H9 (cell line): ENCODE measurements at regions not wholly inside any gene's neighbourhood (a gene's known extent, or its start where the extent isn't known, plus 50 kb on each side); places are given as distances from the start of the nearest gene placed in this dataset.

Source experiments
- DNase-seq: peaks from one replicate; pipeline ENCODE4 v3.0.0-alpha.2; 2017
- H2AFZ ChIP-seq: one replicate; pipeline ENCODE4 v1.6.1; 2013; ENCODE audit warnings: mild to moderate bottlenecking, low read length, control low read depth, moderate library complexity
- H2AK5ac ChIP-seq: 2 replicates; pipeline ENCODE4 v1.6.1; 2013; ENCODE audit warnings: low read length, control low read depth, mixed read lengths; ENCODE audit not compliant: insufficient read length
- H2BK120ac ChIP-seq: one replicate; pipeline ENCODE4 v1.6.1; 2013; ENCODE audit warnings: low read depth, mild to moderate bottlenecking, low read length, control low read depth, inconsistent platforms; ENCODE audit not compliant: poor library complexity, severe bottlenecking
- H2BK12ac ChIP-seq: 2 replicates; pipeline ENCODE4 v1.6.1; 2013; ENCODE audit warnings: low read length, control low read depth, mixed read lengths, low read depth; ENCODE audit not compliant: insufficient read length
- H2BK15ac ChIP-seq: 2 replicates; pipeline ENCODE4 v1.6.1; 2013; ENCODE audit warnings: low read depth, low read length, control low read depth
- H2BK20ac ChIP-seq: one replicate; pipeline ENCODE4 v1.6.1; 2013; ENCODE audit warnings: low read depth, mild to moderate bottlenecking, low read length, control low read depth, inconsistent platforms; ENCODE audit not compliant: poor library complexity, severe bottlenecking
- H2BK5ac ChIP-seq: 2 replicates; pipeline ENCODE4 v1.6.1; 2013; ENCODE audit warnings: low read length, control low read depth, mixed read lengths; ENCODE audit not compliant: insufficient read length
- H3K14ac ChIP-seq: 2 replicates; pipeline ENCODE4 v1.6.1; 2013; ENCODE audit warnings: low read length, control low read depth; ENCODE audit not compliant: insufficient read depth
- H3K18ac ChIP-seq: 2 replicates; pipeline ENCODE4 v1.6.1; 2013; ENCODE audit warnings: low read depth, mild to moderate bottlenecking, mixed read lengths, low read length, control low read depth; ENCODE audit not compliant: insufficient read length
- H3K23ac ChIP-seq: 2 replicates; pipeline ENCODE4 v1.6.1; 2013; ENCODE audit warnings: low read length, control low read depth, mixed read lengths, low read depth; ENCODE audit not compliant: insufficient read length
- H3K23me2 ChIP-seq: 2 replicates; pipeline ENCODE4 v1.6.1; 2013; ENCODE audit warnings: low read depth, mild to moderate bottlenecking, mixed read lengths, low read length, control low read depth; ENCODE audit not compliant: insufficient read length, poor library complexity, severe bottlenecking
- H3K27ac ChIP-seq: 2 replicates; pipeline ENCODE4 v1.5.1; 2013; ENCODE audit warnings: low read length, control low read depth, mixed read lengths, low read depth; ENCODE audit not compliant: insufficient read length
- H3K27me3 ChIP-seq: 2 replicates; pipeline ENCODE4 v1.6.1; 2013; ENCODE audit warnings: low read length, control low read depth, inconsistent platforms; ENCODE audit not compliant: insufficient read depth
- H3K4ac ChIP-seq: 2 replicates; pipeline ENCODE4 v1.6.1; 2013; ENCODE audit warnings: low read depth, mild to moderate bottlenecking, control low read depth, inconsistent platforms, low read length, moderate library complexity
- H3K4me1 ChIP-seq: 2 replicates; pipeline ENCODE4 v1.6.1; 2013; ENCODE audit warnings: low read length, control low read depth, inconsistent platforms; ENCODE audit not compliant: insufficient read depth
- H3K4me2 ChIP-seq: 2 replicates; pipeline ENCODE4 v1.6.1; 2013; ENCODE audit warnings: low read length, control low read depth, mixed read lengths; ENCODE audit not compliant: insufficient read length, insufficient read depth
- H3K56ac ChIP-seq: 2 replicates; pipeline ENCODE4 v1.6.1; 2013; ENCODE audit warnings: low read depth, mild to moderate bottlenecking, mixed read lengths, low read length, control low read depth; ENCODE audit not compliant: insufficient read length
- H3K79me1 ChIP-seq: 2 replicates; pipeline ENCODE4 v1.6.1; 2013; ENCODE audit warnings: low read depth, mild to moderate bottlenecking, moderate library complexity, low read length, control low read depth, inconsistent platforms; ENCODE audit not compliant: insufficient read depth, poor library complexity, severe bottlenecking
- H3K79me2 ChIP-seq: 2 replicates; pipeline ENCODE4 v1.6.1; 2013; ENCODE audit warnings: low read length, control low read depth, inconsistent platforms; ENCODE audit not compliant: insufficient read depth
- H3K9ac ChIP-seq: 2 replicates; pipeline ENCODE4 v1.6.1; 2013; ENCODE audit warnings: low read length, control low read depth, mixed read lengths; ENCODE audit not compliant: insufficient read length; ENCODE audit errors: extremely low read depth
- H3K9me3 ChIP-seq: one replicate; pipeline ENCODE4 v1.6.1; 2013; ENCODE audit warnings: low read depth, low read length, inconsistent platforms; ENCODE audit not compliant: control insufficient read depth
- H3T11ph ChIP-seq: one replicate; pipeline ENCODE4 v1.6.1; 2013; ENCODE audit warnings: mild to moderate bottlenecking, low read length, control low read depth, inconsistent platforms
- H4K20me1 ChIP-seq: one replicate; pipeline ENCODE4 v1.6.1; 2013; ENCODE audit not compliant: control insufficient read depth, insufficient read length, insufficient read depth
- H4K5ac ChIP-seq: 2 replicates; pipeline ENCODE4 v1.6.1; 2013; ENCODE audit warnings: low read depth, mild to moderate bottlenecking, mixed read lengths, low read length, control low read depth; ENCODE audit not compliant: insufficient read length
- H4K8ac ChIP-seq: replicated peaks from 2 replicates; pipeline ENCODE4 v1.6.1; 2013; ENCODE audit warnings: low read length, control low read depth, mixed read lengths, low read depth; ENCODE audit not compliant: insufficient read length
- H4K91ac ChIP-seq: 2 replicates; pipeline ENCODE4 v1.6.1; 2013; ENCODE audit warnings: low read depth, mild to moderate bottlenecking, moderate library complexity, mixed read lengths, low read length, control low read depth; ENCODE audit not compliant: insufficient read length
- H3K27ac Mint-ChIP-seq, 3 experiments: 2 replicates in 2 of 3; 3 replicates in 1 of 3; pipeline ENCODE4 v1.8.0; 2020 to 2021; ENCODE audit warnings: mixed read lengths in 3 of 3, mild to moderate bottlenecking in 1 of 3, moderate library complexity in 1 of 3
- H3K27me3 Mint-ChIP-seq: 2 replicates; pipeline ENCODE4 v1.8.0; 2021; ENCODE audit warnings: low read depth, mild to moderate bottlenecking, moderate library complexity, mixed read lengths
- H3K36me3 Mint-ChIP-seq, 3 experiments: 2 replicates in 2 of 3; 3 replicates in 1 of 3; pipeline ENCODE4 v1.8.0; 2020 to 2021; ENCODE audit warnings: low read depth in 3 of 3, mixed read lengths in 3 of 3; ENCODE audit not compliant: insufficient read depth in 1 of 3
- H3K4me1 Mint-ChIP-seq, 2 experiments: 2 replicates each; pipeline ENCODE4 v1.8.0; 2020; ENCODE audit warnings: mixed read lengths in 2 of 2
- H3K4me3 Mint-ChIP-seq, 2 experiments: 2 replicates in 1 of 2; 3 replicates in 1 of 2; pipeline ENCODE4 v1.8.0; 2020 to 2021; ENCODE audit warnings: mild to moderate bottlenecking in 2 of 2, mixed read lengths in 2 of 2, moderate library complexity in 1 of 2
- H3K9me3 Mint-ChIP-seq, 2 experiments: 2 replicates in 1 of 2; 3 replicates in 1 of 2; pipeline ENCODE4 v1.8.0; 2020; ENCODE audit warnings: mild to moderate bottlenecking in 2 of 2, mixed read lengths in 2 of 2, moderate library complexity in 1 of 2
- CTCF ChIP-seq: fragments of 200-600 bp; sonication (generic); conservative IDR thresholded peaks from 3 replicates; pipeline ENCODE4 v1.8.0; 2021; ENCODE audit warnings: antibody characterized with exemption, mild to moderate bottlenecking
- WGBS: extraction: QIAGEN DNeasy Blood & Tissue Kit; methylation state at CpG from one replicate; pipeline ENCODE4 v1.1.7; 2013; ENCODE audit warnings: missing lambda C conversion rate, low lambda C conversion rate, mixed read lengths; ENCODE audit not compliant: insufficient read length; ENCODE audit errors: extremely low coverage; 5-methylcytosine and 5-hydroxymethylcytosine counted together

- peak; percentile 73 for TF ChIP-seq CTCF
- Histone ChIP-seq H2BK12ac (no peak overlapping the region), H3K9ac (no peak overlapping the region), H4K91ac (no peak overlapping the region), H2BK120ac (no peak overlapping the region), H3K27me3 (no peaks in the 10 kb centered on the region), H3K56ac (no peak overlapping the region), H3K4me1 (no peaks in the 10 kb centered on the region), H4K8ac (no peak overlapping the region), H3T11ph (no peak overlapping the region), H4K20me1 (no peaks in the 10 kb centered on the region), H2AFZ (no peak overlapping the region), H4K5ac (no peak overlapping the region), H3K23me2 (no peaks in the 10 kb centered on the region), H3K23ac (no peak overlapping the region), H3K4ac (no peak overlapping the region), H3K4me2 (no peak overlapping the region), H3K27ac (no peak overlapping the region), H3K79me1 (no peaks in the 10 kb centered on the region), H2BK15ac (no peak overlapping the region), H3K79me2 (no peaks in the 10 kb centered on the region), H3K9me3 (no peaks in the 10 kb centered on the region), H3K18ac (no peak overlapping the region), H2BK20ac (no peak overlapping the region), H3K14ac (no peak overlapping the region), H2AK5ac (no peak overlapping the region), H2BK5ac (no peak overlapping the region)
- DNase-seq, result no peak
- Mint-ChIP-seq H3K4me1 (peaks cover 5 to 7% of the 10 kb centered on the region in 2 experiments), H3K27me3 (no peaks in the 10 kb centered on the region; the same call in 1 of the 2 replicates), H3K36me3 (peaks cover 2 to 9% (median 3%) of the 10 kb centered on the region in 3 experiments; a peak in 6 of 7 replicates), H3K4me3 (no peak overlapping the region), H3K27ac (no peak overlapping the region), H3K9me3 (peaks cover 2 to 7% of the 10 kb centered on the region in 2 experiments; a peak in 4 of 5 replicates)
- no CpG with 5 or more reads among the region's 4 CpGs for WGBS
These were observed 334.0 kb upstream of the FLRT2 start for GRCh38 chr14:85195872-85196477.
